Mucosa of stomach (tissue), 1 donor: ENCODE measurements at regions not wholly inside any gene's neighbourhood (a gene's known extent, or its start where the extent isn't known, plus 50 kb on each side); places are given as distances from the start of the nearest gene placed in this dataset.

Source experiments
- H3K27me3 ChIP-seq: one replicate; pipeline ENCODE4 v1.7.0; 2013; ENCODE audit warnings: mild to moderate bottlenecking, low read length; ENCODE audit not compliant: control insufficient read depth, insufficient read depth
- H3K36me3 ChIP-seq: one replicate; pipeline ENCODE4 v1.7.0; 2013; ENCODE audit warnings: low read length; ENCODE audit not compliant: control insufficient read depth, insufficient read depth
- H3K4me1 ChIP-seq: one replicate; pipeline ENCODE4 v1.7.0; 2013; ENCODE audit warnings: mild to moderate bottlenecking, low read length; ENCODE audit not compliant: control insufficient read depth, insufficient read depth
- H3K4me3 ChIP-seq: one replicate; pipeline ENCODE4 v1.7.0; 2013; ENCODE audit warnings: low read length
- H3K9ac ChIP-seq: one replicate; pipeline ENCODE4 v1.7.0; 2013; ENCODE audit warnings: mild to moderate bottlenecking, low read length, moderate library complexity
- H3K9me3 ChIP-seq: one replicate; pipeline ENCODE4 v1.7.0; 2013; ENCODE audit warnings: mild to moderate bottlenecking, low read length, moderate library complexity; ENCODE audit not compliant: control insufficient read depth
- donor health status: Pancreatic carcinoma.

DNA sequence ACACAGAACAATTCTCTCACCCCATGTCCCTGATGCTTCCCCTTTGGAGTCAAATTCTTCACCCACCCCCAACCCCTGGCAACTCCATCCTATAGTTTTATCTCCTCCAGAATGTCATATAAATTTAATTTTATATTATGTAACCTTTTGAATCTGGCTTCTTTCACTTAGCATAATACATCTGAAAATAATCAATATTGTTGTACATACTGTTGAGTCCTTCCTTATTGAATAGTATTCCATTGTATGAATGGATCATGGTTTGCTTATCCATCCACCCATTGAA lies 98.9 kb upstream of the TSC22D2 start:
- Histone ChIP-seq H3K4me3 (no peak overlapping the region), H3K36me3 (no peaks in the 10 kb centered on the region), H3K9me3 (no peaks in the 10 kb centered on the region), H3K27me3 (no peaks in the 10 kb centered on the region), H3K9ac (no peak overlapping the region), H3K4me1 (peaks cover 34% of the 10 kb centered on the region)

DNA sequence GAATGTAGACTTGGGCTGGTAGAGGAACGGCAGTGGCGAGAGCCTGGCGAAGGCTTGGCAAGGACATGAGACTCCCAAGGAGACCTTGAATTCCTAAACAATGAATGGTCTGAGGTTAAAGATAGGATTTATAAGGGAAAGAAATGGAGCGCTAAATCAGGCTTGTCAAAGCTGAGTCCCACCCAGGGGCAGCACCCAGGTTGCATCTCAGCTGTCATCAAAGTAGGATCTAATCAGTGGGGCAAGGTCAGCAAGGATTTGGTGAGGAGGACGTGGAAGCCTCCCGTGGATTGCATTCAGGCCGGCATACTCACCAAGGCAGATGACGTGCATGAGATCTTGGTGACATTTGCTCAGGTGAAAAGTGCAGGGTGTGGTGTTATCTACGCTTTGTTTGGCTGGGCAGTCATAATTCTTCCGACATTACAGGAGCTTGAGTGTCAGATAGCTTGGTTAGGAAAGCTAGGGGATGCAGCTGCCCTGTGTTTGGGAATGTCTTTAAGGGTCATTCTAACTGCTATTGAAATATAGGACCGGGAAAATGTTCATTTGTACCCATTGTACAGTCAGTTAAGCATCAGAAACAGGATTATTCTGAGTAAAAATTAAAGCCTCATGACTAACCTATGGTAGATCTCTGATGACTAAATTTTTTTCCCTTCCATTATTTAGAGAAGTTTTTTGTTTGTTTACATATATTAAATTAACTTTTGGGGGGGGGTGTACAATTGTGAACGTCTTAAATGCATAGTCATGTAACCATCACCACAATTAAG lies 99.4 kb upstream of the TSC22D2 start:
- H3K4me1 ChIP-seq = peaks cover 29% of the 10 kb centered on the region
- no peak overlapping the region for H3K9ac ChIP-seq
- no peaks in the 10 kb centered on the region for H3K36me3 ChIP-seq
- H3K27me3 ChIP-seq = no peaks in the 10 kb centered on the region
- no peaks in the 10 kb centered on the region for H3K9me3 ChIP-seq
- no peak overlapping the region for H3K4me3 ChIP-seq

DNA sequence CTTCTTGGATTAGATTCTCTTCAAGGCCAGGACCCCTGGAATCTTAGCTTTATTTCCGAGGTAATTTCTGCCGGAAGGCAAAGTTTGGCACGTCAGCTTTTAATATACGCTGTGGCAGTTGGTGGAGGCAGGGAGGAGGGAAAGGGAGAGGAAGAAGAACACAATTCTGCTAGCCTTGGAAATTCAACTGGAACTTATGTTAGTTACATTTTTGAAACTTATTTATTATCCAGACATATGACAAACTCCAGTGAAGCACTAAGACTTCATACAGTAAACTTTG lies 100.1 kb upstream of the TSC22D2 start:
- no peak overlapping the region for H3K9ac ChIP-seq
- no peaks in the 10 kb centered on the region for H3K27me3 ChIP-seq
- H3K36me3 ChIP-seq = no peaks in the 10 kb centered on the region
- peaks cover 22% of the 10 kb centered on the region for H3K4me1 ChIP-seq
- no peaks in the 10 kb centered on the region for H3K9me3 ChIP-seq
- H3K4me3 ChIP-seq = no peak overlapping the region

- no peaks in the 10 kb centered on the region for H3K9me3 ChIP-seq
- H3K36me3 ChIP-seq = no peaks in the 10 kb centered on the region
- peaks cover 21% of the 10 kb centered on the region for H3K4me1 ChIP-seq
- no peak overlapping the region for H3K9ac ChIP-seq
- H3K4me3 ChIP-seq = no peak overlapping the region
- H3K27me3 ChIP-seq = no peaks in the 10 kb centered on the region
Observed at GRCh38 chr3:150307311-150308036, 100.6 kb upstream of the TSC22D2 start.

DNA sequence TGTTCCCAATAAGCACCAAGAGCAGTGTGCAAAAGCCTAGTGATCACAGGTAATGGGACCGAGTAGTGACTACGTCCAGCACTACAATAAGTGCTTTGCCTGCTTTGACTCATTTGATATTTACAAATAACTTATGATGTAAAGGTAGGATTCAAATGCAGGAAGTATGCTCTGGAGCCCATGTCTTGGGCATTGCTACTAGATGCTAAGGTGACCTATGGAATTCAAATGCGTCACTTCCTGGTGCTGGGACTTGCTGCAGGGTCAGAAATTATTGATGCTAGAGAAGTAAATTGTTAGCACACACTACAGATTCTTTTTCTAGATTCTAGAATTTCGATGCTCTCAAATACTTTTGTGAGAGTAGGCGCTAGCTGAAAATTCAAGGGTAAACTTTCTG lies 101.2 kb upstream of the TSC22D2 start:
- H3K9ac ChIP-seq = no peak overlapping the region
- no peak overlapping the region for H3K4me3 ChIP-seq
- peaks cover 27% of the 10 kb centered on the region for H3K4me1 ChIP-seq
- H3K27me3 ChIP-seq = no peaks in the 10 kb centered on the region
- no peaks in the 10 kb centered on the region for H3K36me3 ChIP-seq
- H3K9me3 ChIP-seq = no peaks in the 10 kb centered on the region

DNA sequence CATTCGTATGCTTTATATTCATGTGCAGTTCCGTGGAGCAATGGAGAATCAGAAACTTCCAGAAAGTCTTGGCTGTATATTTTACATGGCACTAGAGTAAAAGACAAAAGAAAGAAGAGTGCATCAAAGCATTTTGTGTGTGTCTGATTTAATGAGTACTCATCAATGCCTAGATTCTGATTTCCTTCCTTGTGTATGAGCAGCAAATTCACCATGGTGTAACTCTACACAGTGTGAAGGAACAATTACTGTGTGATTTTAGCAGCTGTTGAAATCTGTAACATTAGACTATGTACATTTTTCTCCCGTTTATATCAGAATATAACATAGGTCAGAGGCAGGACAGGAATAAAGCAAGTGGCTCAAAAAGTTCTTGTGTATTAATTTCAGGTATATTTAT lies 102.0 kb upstream of the TSC22D2 start:
- peaks cover 32% of the 10 kb centered on the region for H3K4me1 ChIP-seq
- H3K27me3 ChIP-seq = no peaks in the 10 kb centered on the region
- H3K9ac ChIP-seq = no peak overlapping the region
- H3K36me3 ChIP-seq = no peaks in the 10 kb centered on the region
- no peak overlapping the region for H3K4me3 ChIP-seq
- H3K9me3 ChIP-seq = no peaks in the 10 kb centered on the region

DNA sequence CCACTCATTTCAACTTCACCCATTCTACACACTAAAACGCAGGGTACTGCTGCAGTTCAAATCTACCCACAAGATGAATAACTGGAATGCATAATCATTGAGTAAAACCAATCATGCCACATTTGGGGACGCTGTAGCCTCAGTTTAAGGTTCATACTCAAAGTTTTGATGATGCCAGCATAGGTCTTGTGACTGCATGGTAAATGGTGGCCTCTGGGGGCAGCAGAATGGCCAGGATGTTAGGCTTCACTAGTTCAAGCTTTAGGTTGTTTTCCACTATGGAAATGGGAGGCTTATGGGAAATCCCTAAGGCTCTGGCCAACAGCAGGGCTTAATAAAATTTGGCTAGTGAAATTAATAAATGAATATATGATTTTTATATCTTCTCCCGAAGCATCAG lies 104.3 kb upstream of the TSC22D2 start:
- Histone ChIP-seq H3K9me3 (no peaks in the 10 kb centered on the region), H3K27me3 (no peaks in the 10 kb centered on the region), H3K4me3 (no peak overlapping the region), H3K4me1 (peaks cover 37% of the 10 kb centered on the region), H3K36me3 (no peaks in the 10 kb centered on the region), H3K9ac (no peak overlapping the region)

DNA sequence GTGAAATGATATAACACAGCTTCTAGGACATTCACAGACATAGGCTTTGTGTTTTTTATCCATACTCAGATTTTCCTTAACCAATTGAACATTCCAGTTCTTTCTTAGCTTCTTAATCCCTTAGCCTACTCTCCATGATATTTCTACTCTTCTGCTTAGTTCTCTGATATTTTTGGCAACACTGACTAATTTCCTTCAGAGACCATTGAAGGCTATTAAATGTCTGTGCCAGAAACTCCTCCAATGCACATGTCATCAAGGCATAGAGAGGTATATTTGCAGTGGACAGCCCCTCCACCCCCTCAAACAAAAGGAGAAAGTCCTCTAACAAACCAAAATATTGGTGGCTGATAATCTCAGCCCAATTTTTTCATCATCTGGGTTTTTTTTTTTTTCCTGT lies 105.9 kb upstream of the TSC22D2 start:
- Histone ChIP-seq H3K4me3 (no peak overlapping the region), H3K36me3 (no peaks in the 10 kb centered on the region), H3K9ac (no peak overlapping the region), H3K4me1 (peaks cover 34% of the 10 kb centered on the region), H3K27me3 (no peaks in the 10 kb centered on the region), H3K9me3 (no peaks in the 10 kb centered on the region)

- no peak overlapping the region for H3K4me3 ChIP-seq
- no peaks in the 10 kb centered on the region for H3K27me3 ChIP-seq
- peaks cover 34% of the 10 kb centered on the region for H3K4me1 ChIP-seq
- no peaks in the 10 kb centered on the region for H3K36me3 ChIP-seq
- peak overlapping the region; percentile 1 for H3K9ac ChIP-seq
- H3K9me3 ChIP-seq = no peaks in the 10 kb centered on the region
Observed at GRCh38 chr3:150300852-150301517, 107.1 kb upstream of the TSC22D2 start.

DNA sequence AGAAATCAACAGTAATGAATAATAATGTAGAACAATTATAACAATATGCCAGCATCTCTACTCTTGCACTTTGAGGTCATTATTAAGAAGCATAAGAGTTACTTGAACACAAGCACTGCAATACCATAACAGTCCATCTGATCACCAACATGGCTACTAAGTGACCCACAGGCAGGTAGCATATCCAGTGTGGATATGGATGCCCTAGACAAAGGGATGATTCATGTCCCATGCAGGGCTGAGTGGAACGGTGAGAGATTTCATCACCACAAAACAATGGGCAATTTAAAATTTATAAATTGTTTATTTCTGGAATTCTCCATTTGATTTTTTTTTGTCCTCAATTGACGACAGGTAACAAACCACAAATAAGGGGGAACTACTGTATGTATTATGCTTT lies 107.7 kb upstream of the TSC22D2 start:
- H3K9me3 ChIP-seq = no peaks in the 10 kb centered on the region
- H3K27me3 ChIP-seq = no peaks in the 10 kb centered on the region
- no peak overlapping the region for H3K4me3 ChIP-seq
- no peaks in the 10 kb centered on the region for H3K36me3 ChIP-seq
- peaks cover 36% of the 10 kb centered on the region for H3K4me1 ChIP-seq
- H3K9ac ChIP-seq = no peak overlapping the region

DNA sequence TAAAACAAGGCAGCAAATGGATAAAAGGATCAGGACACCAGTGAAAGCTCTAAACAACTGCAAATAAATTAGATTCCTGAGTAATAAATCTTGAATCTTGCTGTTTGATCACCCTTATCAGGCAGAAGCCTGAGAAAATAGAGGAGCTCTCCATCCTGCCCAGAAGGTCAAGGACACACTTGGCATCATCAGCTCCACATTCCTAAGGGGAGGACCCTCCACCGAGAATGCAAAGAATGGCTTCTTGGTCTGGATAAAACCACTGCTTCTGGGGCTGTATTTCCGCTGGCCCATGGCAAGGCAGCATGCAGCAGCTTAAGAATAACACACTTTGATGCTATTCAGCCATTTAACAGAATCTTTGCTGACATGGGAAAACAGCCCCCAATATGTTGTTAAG lies 108.9 kb upstream of the TSC22D2 start:
- Histone ChIP-seq H3K27me3 (no peaks in the 10 kb centered on the region), H3K4me3 (no peak overlapping the region), H3K9ac (no peak overlapping the region), H3K4me1 (peaks cover 42% of the 10 kb centered on the region), H3K9me3 (no peaks in the 10 kb centered on the region), H3K36me3 (no peaks in the 10 kb centered on the region)

- Histone ChIP-seq H3K4me3 (no peak overlapping the region), H3K9ac (no peak overlapping the region), H3K9me3 (no peaks in the 10 kb centered on the region), H3K27me3 (no peaks in the 10 kb centered on the region), H3K4me1 (peaks cover 35% of the 10 kb centered on the region), H3K36me3 (no peaks in the 10 kb centered on the region)
Observed at GRCh38 chr3:150296966-150297365, 111.1 kb upstream of the TSC22D2 start.
